ENCODE measurements at regions not wholly inside any gene's neighbourhood (a gene's known extent, or its start where the extent isn't known, plus 50 kb on each side); places are given as distances from the start of the nearest gene placed in this dataset.

DNA sequence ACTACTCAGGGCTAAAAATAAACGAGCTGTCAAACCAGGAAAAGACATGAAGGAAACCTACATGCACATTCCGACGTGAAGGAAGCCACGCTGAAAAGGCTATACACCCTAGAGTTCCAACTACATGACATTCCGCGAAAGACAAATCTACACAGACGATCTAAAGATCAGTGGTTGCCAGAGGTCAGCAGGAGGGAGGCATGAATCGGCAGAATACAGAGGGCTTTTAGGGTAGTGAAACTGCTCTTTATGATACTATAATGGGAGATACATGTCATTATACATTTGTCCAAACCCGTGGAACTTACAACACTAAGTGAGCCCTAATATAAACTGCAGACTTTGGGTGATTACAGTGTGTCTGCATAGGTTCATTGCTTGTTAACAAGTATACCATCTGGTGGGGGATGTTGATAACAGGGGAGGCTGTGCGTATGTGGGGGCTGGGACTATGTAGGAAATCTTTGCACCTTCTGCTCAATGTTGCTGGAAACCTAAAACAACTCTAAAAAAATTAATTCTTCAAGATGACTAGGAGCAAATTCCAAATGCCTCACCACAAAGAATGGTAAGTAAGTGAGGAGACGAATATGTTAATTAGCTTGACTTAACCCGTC lies 132.2 kb upstream of the CDH4 start:
- TF ChIP-seq, protein P1, sequence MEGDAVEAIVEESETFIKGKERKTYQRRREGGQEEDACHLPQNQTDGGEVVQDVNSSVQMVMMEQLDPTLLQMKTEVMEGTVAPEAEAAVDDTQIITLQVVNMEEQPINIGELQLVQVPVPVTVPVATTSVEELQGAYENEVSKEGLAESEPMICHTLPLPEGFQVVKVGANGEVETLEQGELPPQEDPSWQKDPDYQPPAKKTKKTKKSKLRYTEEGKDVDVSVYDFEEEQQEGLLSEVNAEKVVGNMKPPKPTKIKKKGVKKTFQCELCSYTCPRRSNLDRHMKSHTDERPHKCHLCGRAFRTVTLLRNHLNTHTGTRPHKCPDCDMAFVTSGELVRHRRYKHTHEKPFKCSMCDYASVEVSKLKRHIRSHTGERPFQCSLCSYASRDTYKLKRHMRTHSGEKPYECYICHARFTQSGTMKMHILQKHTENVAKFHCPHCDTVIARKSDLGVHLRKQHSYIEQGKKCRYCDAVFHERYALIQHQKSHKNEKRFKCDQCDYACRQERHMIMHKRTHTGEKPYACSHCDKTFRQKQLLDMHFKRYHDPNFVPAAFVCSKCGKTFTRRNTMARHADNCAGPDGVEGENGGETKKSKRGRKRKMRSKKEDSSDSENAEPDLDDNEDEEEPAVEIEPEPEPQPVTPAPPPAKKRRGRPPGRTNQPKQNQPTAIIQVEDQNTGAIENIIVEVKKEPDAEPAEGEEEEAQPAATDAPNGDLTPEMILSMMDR (IDR thresholded peaks at IDR 0.05; ENCODE audit: control extremely low read depth in 1 of 3, insufficient read depth in 1 of 3, low read depth in 1 of 3, low read length in 3 of 3), result no peak
- TF ChIP-seq TAF1 (IDR thresholded peaks at IDR 0.05; ENCODE audit: low read depth, low read length) (no peak), TBP (IDR thresholded peaks at IDR 0.05; ENCODE audit: low read depth, low read length) (no peak), POLR2AphosphoS5 (IDR thresholded peaks at IDR 0.05; ENCODE audit: low read depth, low read length) (no peak), ZNF274 (IDR thresholded peaks at IDR 0.05; ENCODE audit: borderline replicate concordance, extremely low read depth, low read length) (no peak), HDAC2 (IDR thresholded peaks at IDR 0.05; ENCODE audit: borderline replicate concordance in 1 of 2, low read depth in 2 of 2, low read length in 2 of 2) (no peak), SIN3A (conservative IDR thresholded peaks at IDR 0.05 in 1 of 2, IDR thresholded peaks at IDR 0.05 in 1 of 2; ENCODE audit: low read depth in 1 of 2, low read length in 2 of 2) (no peak), GABPA (IDR thresholded peaks at IDR 0.05; ENCODE audit: borderline replicate concordance, insufficient read depth, low read length) (no peak), CHD2 (IDR thresholded peaks at IDR 0.05; ENCODE audit: low read length) (no peak)
- TF ChIP-seq, protein P2, sequence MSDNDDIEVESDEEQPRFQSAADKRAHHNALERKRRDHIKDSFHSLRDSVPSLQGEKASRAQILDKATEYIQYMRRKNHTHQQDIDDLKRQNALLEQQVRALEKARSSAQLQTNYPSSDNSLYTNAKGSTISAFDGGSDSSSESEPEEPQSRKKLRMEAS (IDR thresholded peaks at IDR 0.05), result no peak

Data from H1 (cell line).